Osteoblast (primary cell): ENCODE measurements at regions not wholly inside any gene's neighbourhood (a gene's known extent, or its start where the extent isn't known, plus 50 kb on each side); places are given as distances from the start of the nearest gene placed in this dataset.
"Not testable (repeated sequence)": the region's sequence is repeated elsewhere in the genome, so short reads cannot be mapped to it uniquely, and the experiment has no call there.

ENCODE experiments used
- DNase-seq: peaks from one replicate; pipeline ENCODE4 v3.0.0; 2011; ENCODE audit warnings: low spot score, mixed read lengths; ENCODE audit not compliant: insufficient read length; ENCODE audit errors: missing footprints
- H2AFZ ChIP-seq: 2 replicates; pipeline ENCODE4 v1.6.0; 2011; ENCODE audit warnings: mild to moderate bottlenecking, low read length
- H3K27ac ChIP-seq: 2 replicates; pipeline ENCODE4 v1.5.1; 2011; ENCODE audit warnings: mild to moderate bottlenecking, low read depth, low read length, moderate library complexity
- H3K27me3 ChIP-seq: 2 replicates; pipeline ENCODE4 v1.6.0; 2012; ENCODE audit warnings: mild to moderate bottlenecking, control low read depth, inconsistent platforms, low read length, moderate library complexity; ENCODE audit not compliant: insufficient read depth
- H3K36me3 ChIP-seq: 2 replicates; pipeline ENCODE4 v1.5.1; 2011; ENCODE audit warnings: mild to moderate bottlenecking, low read length, control low read depth, moderate library complexity; ENCODE audit not compliant: insufficient read depth
- H3K4me1 ChIP-seq: 2 replicates; pipeline ENCODE4 v1.5.1; 2011; ENCODE audit warnings: mild to moderate bottlenecking, low read length, control low read depth, moderate library complexity; ENCODE audit not compliant: insufficient read depth
- H3K4me2 ChIP-seq: 2 replicates; pipeline ENCODE4 v1.6.0; 2011; ENCODE audit warnings: mild to moderate bottlenecking, low read length; ENCODE audit not compliant: insufficient read depth
- H3K4me3 ChIP-seq: fragments of 200-600 bp; sonication (generic); 3 replicates; pipeline ENCODE4 v1.5.1; 2012; ENCODE audit warnings: mild to moderate bottlenecking, low read length, inconsistent platforms; ENCODE audit not compliant: insufficient read depth
- H3K79me2 ChIP-seq: 2 replicates; pipeline ENCODE4 v1.6.0; 2012; ENCODE audit warnings: mild to moderate bottlenecking, low read length, control low read depth, inconsistent platforms; ENCODE audit not compliant: insufficient read depth
- H3K9me3 ChIP-seq: 2 replicates; pipeline ENCODE4 v1.5.1; 2011; ENCODE audit warnings: low read depth, low read length, control low read depth
- H4K20me1 ChIP-seq: 2 replicates; pipeline ENCODE4 v1.6.0; 2012; ENCODE audit warnings: mild to moderate bottlenecking, low read length, control low read depth; ENCODE audit not compliant: insufficient read depth
- CTCF ChIP-seq: IDR thresholded peaks from 2 replicates; pipeline ENCODE4 v1.5.1; 2011; ENCODE audit warnings: mild to moderate bottlenecking, low read depth, low read length, moderate library complexity; ENCODE audit errors: extremely low read depth

DNA sequence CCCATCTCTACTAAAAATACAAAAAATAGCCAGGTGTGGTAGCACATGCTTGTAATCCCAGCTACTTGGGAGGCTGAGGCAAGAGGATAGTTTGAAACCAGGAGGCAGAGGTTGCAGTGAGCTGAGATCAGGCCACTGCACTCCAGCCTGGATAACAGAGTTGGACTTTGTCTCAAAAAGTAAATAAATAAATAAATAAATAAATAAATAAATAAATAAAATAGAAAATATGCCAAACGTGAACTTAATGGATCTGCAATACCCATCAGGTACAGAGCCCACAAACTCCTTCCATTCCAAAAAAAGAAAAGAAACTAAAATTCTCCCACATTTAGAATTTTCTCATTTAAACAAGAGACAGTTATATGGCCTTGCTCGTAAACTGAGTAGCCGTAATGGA, 702.7 kb downstream of the CDH18 start:
- no peak for TF ChIP-seq CTCF
- H3K9me3 ChIP-seq, result no peaks in the 10 kb centered on the region
- no peak overlapping the region for H3K27ac ChIP-seq
- no peak overlapping the region for H3K4me3 ChIP-seq
- no peaks in the 10 kb centered on the region for H4K20me1 ChIP-seq
- no peaks in the 10 kb centered on the region for H3K4me1 ChIP-seq
- no peaks in the 10 kb centered on the region for H3K27me3 ChIP-seq
- H3K4me2 ChIP-seq, result no peak overlapping the region
- no peak overlapping the region for H2AFZ ChIP-seq
- DNase-seq, result no peak
- H3K36me3 ChIP-seq, result no peaks in the 10 kb centered on the region
- H3K79me2 ChIP-seq, result no peaks in the 10 kb centered on the region

- not testable (repeated sequence) for H2AFZ ChIP-seq, H3K36me3 ChIP-seq, H3K79me2 ChIP-seq, H3K9me3 ChIP-seq, H3K4me3 ChIP-seq, DNase-seq, H3K27ac ChIP-seq, H3K4me1 ChIP-seq, H4K20me1 ChIP-seq, H3K27me3 ChIP-seq, H3K4me2 ChIP-seq
These were observed 700.3 kb downstream of the CDH18 start for GRCh38 chr5:19287548-19288277.

- not testable (repeated sequence) for H3K79me2 ChIP-seq, H3K4me1 ChIP-seq, H3K27ac ChIP-seq, DNase-seq, H3K27me3 ChIP-seq, H4K20me1 ChIP-seq, H3K9me3 ChIP-seq, H3K36me3 ChIP-seq, H3K4me3 ChIP-seq, H2AFZ ChIP-seq, H3K4me2 ChIP-seq
These were observed 699.7 kb downstream of the CDH18 start for GRCh38 chr5:19288311-19288710.

DNA sequence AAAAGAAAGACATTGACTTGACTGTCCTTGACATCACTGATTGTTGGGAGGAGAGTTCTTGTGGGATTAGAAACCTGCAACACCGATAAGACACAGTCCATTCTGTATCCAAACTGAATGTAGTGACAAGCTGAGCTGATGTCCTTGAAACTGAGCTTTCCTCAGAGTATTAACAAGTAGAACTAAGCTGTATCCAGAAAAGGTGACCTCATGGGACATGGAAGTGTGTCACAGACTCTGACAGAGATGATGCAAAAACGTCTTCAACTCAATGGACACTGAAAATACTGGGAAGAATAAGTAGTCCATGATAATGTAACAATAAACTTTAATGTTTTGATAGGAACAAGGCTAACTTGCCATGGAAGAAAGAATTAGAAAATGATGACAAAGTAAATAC, 690.1 kb downstream of the CDH18 start:
- no peak for DNase-seq
- no peaks in the 10 kb centered on the region for H3K36me3 ChIP-seq
- no peak overlapping the region for H3K4me2 ChIP-seq

More for the DNA sequence above, 690.1 kb downstream of the CDH18 start:
- Histone ChIP-seq H3K4me3 (no peak overlapping the region), H4K20me1 (no peaks in the 10 kb centered on the region), H2AFZ (no peak overlapping the region), H3K4me1 (no peaks in the 10 kb centered on the region), H3K27me3 (no peaks in the 10 kb centered on the region), H3K79me2 (no peaks in the 10 kb centered on the region), H3K9me3 (peaks cover 2% of the 10 kb centered on the region), H3K27ac (no peak overlapping the region)
- TF ChIP-seq CTCF, result no peak
